Spinal cord (tissue), 9 donors: ENCODE measurements at regions not wholly inside any gene's neighbourhood (a gene's known extent, or its start where the extent isn't known, plus 50 kb on each side); places are given as distances from the start of the nearest gene placed in this dataset.

Source experiments
- DNase-seq, 6 donors: peaks; one replicate each; pipeline versions ENCODE4 v3.0.0 to v3.0.0-alpha.2; 2013 to 2015; ENCODE audit warnings: low spot score in 6 of 6, low read depth in 4 of 6
- H3K27ac ChIP-seq: one replicate; pipeline ENCODE4 v1.5.1; 2013; ENCODE audit warnings: low read depth, low read length, control low read depth
- H3K27me3 ChIP-seq: one replicate; pipeline ENCODE4 v1.6.1; 2013; ENCODE audit warnings: low read length; ENCODE audit not compliant: control insufficient read depth, insufficient read depth
- H3K36me3 ChIP-seq: one replicate; pipeline ENCODE4 v1.6.1; 2013; ENCODE audit warnings: low read length; ENCODE audit not compliant: control insufficient read depth, insufficient read depth
- H3K4me1 ChIP-seq: one replicate; pipeline ENCODE4 v1.6.1; 2013; ENCODE audit warnings: low read length; ENCODE audit not compliant: control insufficient read depth, insufficient read depth
- H3K4me3 ChIP-seq: one replicate; pipeline ENCODE4 v1.5.1; 2013; ENCODE audit warnings: low read depth, low read length, control low read depth
- H3K9me3 ChIP-seq: one replicate; pipeline ENCODE4 v1.6.1; 2013; ENCODE audit warnings: low read length; ENCODE audit not compliant: control insufficient read depth, insufficient read depth
- WGBS: methylation state at CpG from one replicate; pipeline ENCODE4 v1.1.5; 2013; ENCODE audit warnings: missing lambda C conversion rate; ENCODE audit not compliant: insufficient coverage; 5-methylcytosine and 5-hydroxymethylcytosine counted together
- donor health status: healthy.

- Histone ChIP-seq H3K36me3 (no peaks in the 10 kb centered on the region), H3K4me3 (no peak overlapping the region), H3K27me3 (no peaks in the 10 kb centered on the region), H3K27ac (no peak overlapping the region), H3K4me1 (no peaks in the 10 kb centered on the region), H3K9me3 (no peaks in the 10 kb centered on the region)
- no CpG with 5 or more reads among the region's 1 CpG for WGBS
- no peak for DNase-seq
Measured at GRCh38 chr2:140027966-140028365, 1247.8 kb upstream of the NXPH2 start.

DNA sequence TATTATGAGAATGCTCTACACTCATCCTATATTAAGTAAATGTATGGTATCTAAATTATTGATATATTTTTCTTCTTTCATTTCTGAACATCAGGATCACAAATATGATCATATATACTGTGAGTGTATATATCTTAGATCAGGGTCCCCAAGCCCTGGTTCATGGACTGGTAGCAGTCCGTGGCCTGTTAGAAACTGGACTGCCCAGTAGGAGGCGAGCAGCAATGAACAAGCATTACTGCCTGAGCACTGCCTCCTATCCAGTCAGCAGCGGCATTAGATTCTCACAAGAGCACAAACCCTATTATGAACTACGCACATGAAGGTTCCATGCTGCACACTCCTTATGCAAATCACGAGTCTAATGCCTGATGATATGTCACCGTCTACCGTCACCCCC lies 1247.1 kb upstream of the NXPH2 start:
- Histone ChIP-seq H3K27ac (no peak overlapping the region), H3K36me3 (no peaks in the 10 kb centered on the region), H3K9me3 (no peaks in the 10 kb centered on the region), H3K27me3 (no peaks in the 10 kb centered on the region), H3K4me1 (no peaks in the 10 kb centered on the region), H3K4me3 (no peak overlapping the region)
- no peak for DNase-seq
- 97% methylated on average over 3 of the region's 7 CpGs for WGBS

- 13% methylated on average over 2 of the region's 2 CpGs for WGBS
- no peak for DNase-seq
- H3K9me3 ChIP-seq: no peaks in the 10 kb centered on the region
Measured at GRCh38 chr2:140023291-140023690, 1243.1 kb upstream of the NXPH2 start.

GRCh38 chr2:140018541-140018940 lies 1238.4 kb upstream of the NXPH2 start:
- no peaks in the 10 kb centered on the region for H3K27me3 ChIP-seq
- peak in 1 of 6 donors; percentile 65 for DNase-seq
- no peaks in the 10 kb centered on the region for H3K4me1 ChIP-seq
- H3K36me3 ChIP-seq: no peaks in the 10 kb centered on the region
- H3K27ac ChIP-seq: no peak overlapping the region
- H3K9me3 ChIP-seq: no peaks in the 10 kb centered on the region
- no peak overlapping the region for H3K4me3 ChIP-seq
- WGBS: no CpG with 5 or more reads among the region's 2 CpGs

More at GRCh38 chr2:140023291-140023690, 1243.1 kb upstream of the NXPH2 start:
- Histone ChIP-seq H3K4me3 (no peak overlapping the region), H3K36me3 (no peaks in the 10 kb centered on the region), H3K27ac (no peak overlapping the region), H3K4me1 (no peaks in the 10 kb centered on the region), H3K27me3 (no peaks in the 10 kb centered on the region)

DNA sequence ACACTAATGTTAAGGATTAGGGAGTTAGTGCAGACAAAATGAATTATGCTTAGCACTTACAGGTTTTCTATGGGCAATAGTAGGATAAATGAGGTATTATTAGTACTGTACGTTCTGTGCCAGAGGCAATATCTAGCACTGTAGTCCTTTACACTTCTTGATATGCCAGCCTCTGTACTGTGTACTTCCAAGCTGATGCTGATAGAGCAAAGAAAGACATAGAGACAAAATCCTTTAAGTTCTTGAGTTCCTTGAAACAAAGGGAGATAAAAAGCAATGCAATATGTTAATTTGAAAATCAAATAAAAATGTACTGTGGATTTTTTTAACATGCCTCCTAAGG lies 1234.0 kb upstream of the NXPH2 start:
- no CpG with 5 or more reads among the region's 1 CpG for WGBS
- no peak for DNase-seq
- no peak overlapping the region for H3K27ac ChIP-seq
- no peaks in the 10 kb centered on the region for H3K9me3 ChIP-seq
- H3K36me3 ChIP-seq: no peaks in the 10 kb centered on the region
- no peaks in the 10 kb centered on the region for H3K4me1 ChIP-seq
- H3K4me3 ChIP-seq: no peak overlapping the region
- H3K27me3 ChIP-seq: no peaks in the 10 kb centered on the region

- no peaks in the 10 kb centered on the region for H3K27me3 ChIP-seq
- H3K4me3 ChIP-seq: no peak overlapping the region
- no peak overlapping the region for H3K27ac ChIP-seq
- H3K4me1 ChIP-seq: no peaks in the 10 kb centered on the region
- WGBS: 77% methylated on average over 2 of the region's 3 CpGs
- DNase-seq: no peak
- no peaks in the 10 kb centered on the region for H3K36me3 ChIP-seq
- no peaks in the 10 kb centered on the region for H3K9me3 ChIP-seq
Measured at GRCh38 chr2:140013545-140014203, 1233.5 kb upstream of the NXPH2 start.

- no CpG with 5 or more reads among the region's 2 CpGs for WGBS
- no peak for DNase-seq
Measured at GRCh38 chr2:140011287-140011686, 1231.1 kb upstream of the NXPH2 start.

GRCh38 chr2:140002110-140002509 lies 1221.9 kb upstream of the NXPH2 start:
- no peak overlapping the region for H3K4me3 ChIP-seq
- H3K4me1 ChIP-seq: no peaks in the 10 kb centered on the region
- no CpG with 5 or more reads among the region's 2 CpGs for WGBS
- no peaks in the 10 kb centered on the region for H3K9me3 ChIP-seq
- H3K27ac ChIP-seq: no peak overlapping the region
- no peaks in the 10 kb centered on the region for H3K27me3 ChIP-seq
- no peak for DNase-seq
- H3K36me3 ChIP-seq: no peaks in the 10 kb centered on the region

More at GRCh38 chr2:140011287-140011686, 1231.1 kb upstream of the NXPH2 start:
- Histone ChIP-seq H3K4me1 (no peaks in the 10 kb centered on the region), H3K9me3 (no peaks in the 10 kb centered on the region), H3K27ac (no peak overlapping the region), H3K27me3 (no peaks in the 10 kb centered on the region), H3K36me3 (no peaks in the 10 kb centered on the region), H3K4me3 (no peak overlapping the region)

GRCh38 chr2:139992711-139993345 lies 1212.6 kb upstream of the NXPH2 start:
- Histone ChIP-seq H3K27me3 (no peaks in the 10 kb centered on the region), H3K4me3 (no peak overlapping the region), H3K9me3 (no peaks in the 10 kb centered on the region), H3K4me1 (no peaks in the 10 kb centered on the region), H3K36me3 (no peaks in the 10 kb centered on the region), H3K27ac (no peak overlapping the region)
- DNase-seq: no peak
- 95% methylated on average over 6 of the region's 6 CpGs for WGBS

DNA sequence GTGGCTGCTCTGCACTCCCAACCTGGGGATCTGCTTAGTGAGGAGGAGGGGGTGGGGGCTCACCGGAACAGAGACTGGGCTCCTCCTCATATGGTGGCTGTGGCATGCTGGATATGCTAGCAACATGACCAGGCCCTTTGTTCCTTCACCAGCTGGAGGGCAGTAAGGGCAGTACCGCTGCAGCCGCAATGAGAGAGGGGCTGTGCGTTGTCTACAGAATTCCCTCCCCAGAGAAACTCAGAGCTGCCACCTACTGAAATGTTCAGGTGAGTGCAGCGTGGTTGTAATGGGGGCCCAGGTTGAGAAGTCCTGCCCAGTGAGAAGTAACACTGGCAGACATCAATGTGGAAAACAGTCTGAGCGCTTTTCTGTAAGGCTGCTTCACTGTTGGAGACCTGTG lies 1211.9 kb upstream of the NXPH2 start:
- H3K27me3 ChIP-seq: no peaks in the 10 kb centered on the region
- H3K27ac ChIP-seq: no peak overlapping the region
- no peaks in the 10 kb centered on the region for H3K4me1 ChIP-seq
- WGBS: 94% methylated on average over 5 of the region's 6 CpGs
- no peak for DNase-seq
- no peaks in the 10 kb centered on the region for H3K36me3 ChIP-seq
- H3K4me3 ChIP-seq: no peak overlapping the region
- no peaks in the 10 kb centered on the region for H3K9me3 ChIP-seq
